NCI-H1417 (cell line): ENCODE measurements at regions not wholly inside any gene's neighbourhood (a gene's known extent, or its start where the extent isn't known, plus 50 kb on each side); places are given as distances from the start of the nearest gene placed in this dataset.

Experiments
- DNase-seq, 3 experiments: peaks; one replicate each; lab custom pipeline; 2025; lab: John Stamatoyannopoulos, UW

- DNase-seq, result no peak
Measured at GRCh38 chr2:106041150-106041549, 153.0 kb downstream of the UXS1 start.

- no peak for DNase-seq
Measured at GRCh38 chr2:106039634-106040315, 154.3 kb downstream of the UXS1 start.

- peak in 2 of 3 experiments; percentile 3 to 25 for DNase-seq
Measured at GRCh38 chr2:106038601-106039375, 155.3 kb downstream of the UXS1 start.

DNA sequence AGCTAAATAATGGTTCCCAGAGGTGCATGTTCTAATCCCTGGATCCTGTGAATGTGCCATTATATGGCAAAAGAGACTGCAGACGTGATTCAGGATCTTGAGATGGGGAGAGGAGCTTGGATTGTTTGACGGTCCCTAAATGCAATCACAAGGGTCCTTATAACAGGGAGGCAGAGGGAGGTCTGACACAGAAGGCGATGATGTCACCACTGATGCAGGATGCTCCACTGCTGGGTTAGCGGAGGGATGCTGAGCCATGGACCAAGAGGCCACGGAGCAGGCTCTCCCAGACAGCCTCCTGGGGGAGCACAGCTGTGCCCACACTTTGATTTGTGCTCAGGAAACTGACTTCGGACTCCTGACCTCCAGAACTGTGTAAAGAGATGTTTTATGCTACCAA, 156.2 kb downstream of the UXS1 start:
- no peak for DNase-seq

- DNase-seq, result no peak
Measured at GRCh38 chr2:106037262-106037661, 156.8 kb downstream of the UXS1 start.

- no peak for DNase-seq
Measured at GRCh38 chr2:106034325-106034724, 159.8 kb downstream of the UXS1 start.

- no peak for DNase-seq
Measured at GRCh38 chr2:106032676-106033075, 161.4 kb downstream of the UXS1 start.

GRCh38 chr2:106030287-106031268, 163.5 kb downstream of the UXS1 start:
- no peak for DNase-seq

GRCh38 chr2:106028192-106028591, 165.9 kb downstream of the UXS1 start:
- no peak for DNase-seq

DNA sequence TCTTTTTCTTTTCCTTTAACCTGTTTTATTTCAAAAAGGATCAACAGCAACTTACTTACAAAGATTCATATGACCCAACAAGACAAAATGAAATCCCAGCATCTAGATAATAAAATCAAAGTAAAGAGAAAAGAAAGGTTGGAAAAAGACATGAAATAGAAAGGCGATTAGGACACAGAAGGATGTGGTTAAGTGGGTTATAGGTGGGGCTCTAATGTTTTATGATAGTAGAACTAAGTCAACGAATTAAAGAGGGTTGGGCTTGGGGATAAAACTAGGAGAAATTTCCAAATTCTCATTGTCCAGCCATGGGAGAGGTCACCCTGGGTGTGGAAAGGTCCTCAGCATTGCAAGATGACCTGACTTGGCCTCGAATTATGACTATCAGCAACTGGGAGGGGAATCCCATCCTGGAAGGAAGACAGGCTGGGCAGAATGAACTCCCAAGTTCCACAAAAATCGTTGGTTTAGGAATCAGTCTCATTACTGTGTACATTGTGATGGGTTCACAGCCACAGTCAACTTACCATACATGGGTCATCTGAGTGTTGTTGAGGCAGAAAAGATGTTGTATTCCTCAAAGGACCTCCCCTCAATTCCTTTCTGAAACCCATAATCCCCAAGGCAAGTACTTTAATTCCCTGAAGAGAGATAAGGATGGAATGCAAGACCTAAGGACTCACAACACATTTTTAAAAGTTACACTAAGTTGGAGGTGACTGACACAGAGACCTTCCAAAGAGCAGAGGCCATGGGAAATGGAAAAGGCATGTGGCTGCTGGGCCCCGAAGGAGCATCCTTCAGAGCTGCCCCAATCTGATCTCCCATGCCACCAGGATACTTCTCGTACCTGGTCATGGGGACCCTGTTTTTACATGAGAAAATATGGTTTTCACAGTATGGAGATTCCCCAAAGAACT, 167.6 kb downstream of the UXS1 start:
- DNase-seq, result no peak

DNA sequence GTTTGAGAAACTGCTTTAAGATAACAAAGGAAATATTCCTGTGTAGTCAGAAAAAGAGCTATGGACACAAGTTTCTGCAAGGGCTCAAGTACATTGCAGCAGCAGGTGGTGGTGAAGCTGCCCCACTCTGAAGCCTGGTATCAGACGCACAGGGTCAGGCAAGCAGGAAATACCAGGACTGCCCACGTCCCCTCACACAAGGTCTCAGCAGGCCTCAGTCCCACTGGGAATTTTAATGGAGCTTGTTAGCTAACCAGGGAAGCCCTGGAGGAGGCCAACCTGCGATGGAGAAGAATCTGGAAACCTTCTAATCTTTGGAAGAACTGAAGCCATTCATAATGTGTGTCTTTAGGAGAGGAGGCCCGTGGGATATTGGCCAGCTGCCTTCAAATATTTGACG, 168.3 kb downstream of the UXS1 start:
- DNase-seq, result no peak

- DNase-seq, result no peak
Measured at GRCh38 chr2:106021662-106022028, 172.5 kb downstream of the UXS1 start.

- peak; percentile 39 to 68 (median 53) for DNase-seq
Measured at GRCh38 chr2:106020821-106021661, 173.1 kb downstream of the UXS1 start.

DNA sequence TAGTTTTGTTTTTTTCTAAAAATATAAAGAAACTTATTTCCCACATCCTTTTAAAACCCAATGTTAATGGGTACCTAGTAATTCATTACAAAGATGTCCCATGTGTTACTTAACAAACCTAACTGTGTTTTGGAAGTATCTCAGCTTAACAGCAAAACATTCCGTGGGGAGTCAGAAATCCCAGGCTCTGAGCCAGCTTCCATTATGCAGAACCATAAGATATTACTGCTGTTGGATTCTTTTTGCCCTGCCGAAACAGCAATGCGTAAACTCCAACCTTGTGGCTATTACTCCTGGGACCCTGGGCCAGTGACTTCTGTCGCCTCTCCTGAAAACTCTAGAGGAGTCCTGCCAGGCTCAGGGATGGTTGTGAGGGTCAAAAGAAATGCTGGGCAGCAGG, 174.1 kb downstream of the UXS1 start:
- DNase-seq, result no peak

DNA sequence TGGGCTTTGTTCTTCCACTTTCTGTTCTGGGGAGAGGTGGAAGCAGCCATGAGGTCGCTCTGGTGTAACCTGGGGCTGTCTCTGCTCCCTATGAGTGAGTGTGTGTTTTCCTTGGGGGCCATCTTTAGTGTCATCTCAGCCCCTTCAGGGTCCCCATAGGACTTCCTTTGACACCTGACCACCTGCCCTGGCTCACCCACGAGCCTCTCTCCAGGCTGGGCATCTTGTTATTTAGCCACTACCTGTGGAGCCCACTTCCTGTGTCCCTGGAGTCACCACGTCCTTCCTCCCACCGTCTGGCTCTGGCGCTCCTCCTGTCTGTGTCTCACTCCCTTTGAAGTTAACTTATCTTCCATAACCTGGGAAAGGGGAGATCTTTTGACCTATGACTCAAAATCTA, 176.0 kb downstream of the UXS1 start:
- DNase-seq, result no peak

DNA sequence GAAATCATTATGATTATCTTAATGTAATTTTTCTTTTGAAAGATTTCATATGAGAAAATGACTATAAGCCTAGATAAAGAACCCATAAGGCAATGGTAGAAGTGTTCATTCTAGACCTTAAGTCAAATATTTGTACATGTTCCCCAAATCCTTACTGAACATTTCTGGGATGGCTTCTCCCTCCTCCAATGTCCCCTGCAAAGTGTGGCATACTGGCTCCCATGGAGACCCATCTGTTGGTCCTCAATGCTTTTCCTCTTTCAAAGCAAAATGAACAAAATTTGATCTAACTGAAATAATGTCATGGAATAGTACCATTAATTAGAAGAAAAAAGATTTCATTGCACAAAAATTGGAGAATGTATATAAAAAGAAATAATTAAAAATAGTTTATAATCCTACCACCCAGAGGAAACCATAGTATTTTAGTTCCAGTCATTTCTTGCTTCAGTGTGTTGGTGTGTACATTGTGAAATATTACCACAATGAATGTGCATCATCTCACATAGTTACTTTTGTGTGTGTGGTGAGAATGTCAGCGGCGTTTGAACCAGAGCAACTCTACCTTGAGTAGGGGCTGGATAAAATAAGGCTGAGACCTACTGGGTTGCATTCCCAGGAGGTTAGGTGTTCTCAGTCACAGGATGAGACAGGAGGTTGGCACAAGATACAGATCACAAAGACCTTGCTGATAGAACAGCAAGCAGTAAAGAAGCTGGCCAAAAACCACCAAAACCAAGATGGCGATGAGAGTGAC, 181.3 kb downstream of the UXS1 start:
- DNase-seq, result no peak

DNA sequence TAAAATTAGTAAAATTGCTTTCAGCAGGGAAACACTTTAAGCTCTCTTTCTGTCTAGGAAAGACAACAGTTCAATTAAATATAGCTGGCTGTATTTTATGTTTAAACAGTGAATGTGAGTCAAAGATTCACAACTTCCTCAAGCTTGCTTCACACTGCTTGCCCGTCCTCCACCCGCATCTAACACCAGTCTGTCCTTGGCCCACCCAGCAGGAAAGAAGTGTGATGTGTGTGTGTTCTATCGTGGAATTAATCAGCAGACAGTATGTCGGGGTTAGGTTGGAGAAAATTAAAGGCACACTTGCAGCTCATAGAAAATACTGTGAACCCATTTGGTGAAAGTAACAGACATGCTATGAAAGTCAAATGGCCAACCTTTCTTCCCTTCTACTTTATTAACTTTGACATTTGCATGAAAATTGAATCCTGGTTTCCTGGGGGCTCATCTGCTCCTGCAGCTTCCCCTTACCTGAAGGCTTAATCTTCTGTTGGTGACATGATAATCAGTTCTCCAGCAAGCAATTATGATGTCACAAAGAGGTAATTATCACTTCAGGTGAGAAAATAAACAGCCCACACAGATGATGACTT, 182.0 kb downstream of the UXS1 start:
- peak in 2 of 3 experiments; percentile 60 to 73 for DNase-seq

GRCh38 chr2:106011380-106011779, 182.7 kb downstream of the UXS1 start:
- peak in 1 of 3 experiments; percentile 52 for DNase-seq

- no peak for DNase-seq
Measured at GRCh38 chr2:106010818-106011355, 183.2 kb downstream of the UXS1 start.
